ENCODE measurements at regions not wholly inside any gene's neighbourhood (a gene's known extent, or its start where the extent isn't known, plus 50 kb on each side); places are given as distances from the start of the nearest gene placed in this dataset.
"Not testable (repeated sequence)": the region's sequence is repeated elsewhere in the genome, so short reads cannot be mapped to it uniquely, and the experiment has no call there.

DNA sequence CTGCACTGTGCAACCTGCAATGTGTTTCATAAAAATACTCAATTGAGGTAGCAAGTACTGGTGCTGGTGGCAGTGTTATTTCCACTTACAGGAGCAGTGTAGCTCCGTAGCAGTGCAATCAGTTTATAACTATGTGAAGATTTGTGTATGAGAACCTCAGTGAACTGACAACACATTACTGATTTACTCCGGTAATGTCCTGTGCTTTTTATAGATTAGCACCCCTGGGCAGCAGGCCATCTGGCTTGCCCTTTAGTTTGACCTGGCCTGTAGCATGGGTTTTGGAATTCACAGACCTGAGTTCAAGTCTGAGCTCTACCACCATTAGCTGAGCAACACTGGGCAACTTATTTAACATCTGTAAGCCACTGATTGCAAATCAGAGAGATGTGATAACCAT is 78.6 kb upstream of the GBA3 start:
- no peaks in the 10 kb centered on the region for H3K4me1 ChIP-seq (ENCODE audit: low read depth, poor library complexity, severe bottlenecking)
- no peak overlapping the region for H2AFZ ChIP-seq (ENCODE audit: low read depth)
- H3K27ac ChIP-seq: no peak overlapping the region

DNA sequence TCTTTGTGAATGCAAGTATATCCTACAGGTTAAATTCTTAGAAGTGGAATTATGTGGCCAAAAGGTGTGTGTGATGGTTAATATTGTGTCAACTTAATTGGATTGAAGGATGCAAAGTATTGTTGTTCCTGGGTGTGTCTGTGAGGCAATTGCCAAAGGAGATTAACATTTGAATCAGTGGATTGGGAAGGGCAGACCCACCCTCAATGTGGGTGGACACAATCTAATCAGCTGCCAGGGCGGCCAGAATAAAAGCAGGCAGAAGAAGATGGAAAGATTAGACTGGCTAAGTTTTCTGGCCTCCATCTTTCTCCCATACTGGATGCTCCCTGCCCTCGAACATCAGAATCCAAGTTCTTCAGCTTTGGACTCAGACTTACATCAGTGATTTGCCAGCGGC is 76.2 kb upstream of the GBA3 start:
- TF ChIP-seq, protein P1, sequence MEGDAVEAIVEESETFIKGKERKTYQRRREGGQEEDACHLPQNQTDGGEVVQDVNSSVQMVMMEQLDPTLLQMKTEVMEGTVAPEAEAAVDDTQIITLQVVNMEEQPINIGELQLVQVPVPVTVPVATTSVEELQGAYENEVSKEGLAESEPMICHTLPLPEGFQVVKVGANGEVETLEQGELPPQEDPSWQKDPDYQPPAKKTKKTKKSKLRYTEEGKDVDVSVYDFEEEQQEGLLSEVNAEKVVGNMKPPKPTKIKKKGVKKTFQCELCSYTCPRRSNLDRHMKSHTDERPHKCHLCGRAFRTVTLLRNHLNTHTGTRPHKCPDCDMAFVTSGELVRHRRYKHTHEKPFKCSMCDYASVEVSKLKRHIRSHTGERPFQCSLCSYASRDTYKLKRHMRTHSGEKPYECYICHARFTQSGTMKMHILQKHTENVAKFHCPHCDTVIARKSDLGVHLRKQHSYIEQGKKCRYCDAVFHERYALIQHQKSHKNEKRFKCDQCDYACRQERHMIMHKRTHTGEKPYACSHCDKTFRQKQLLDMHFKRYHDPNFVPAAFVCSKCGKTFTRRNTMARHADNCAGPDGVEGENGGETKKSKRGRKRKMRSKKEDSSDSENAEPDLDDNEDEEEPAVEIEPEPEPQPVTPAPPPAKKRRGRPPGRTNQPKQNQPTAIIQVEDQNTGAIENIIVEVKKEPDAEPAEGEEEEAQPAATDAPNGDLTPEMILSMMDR (conservative IDR thresholded peaks at IDR 0.05; ENCODE audit: low read depth, low read length): no peak
- Histone ChIP-seq H2AFZ (ENCODE audit: low read depth) (no peak overlapping the region), H3K27me3 (ENCODE audit: insufficient read depth, low read depth) (no peaks in the 10 kb centered on the region), H3K4me2 (no peak overlapping the region), H3K4me1 (ENCODE audit: low read depth, poor library complexity, severe bottlenecking) (no peaks in the 10 kb centered on the region), H3K4me3 (IDR thresholded peaks at IDR 0.05; ENCODE audit: insufficient read depth, low read depth, low read length) (no peak overlapping the region), H4K20me1 (ENCODE audit: insufficient read depth) (no peaks in the 10 kb centered on the region), H3K79me2 (ENCODE audit: insufficient read depth, low read depth) (no peaks in the 10 kb centered on the region), H3K27ac (no peak overlapping the region), H3K9ac (no peak overlapping the region), H3K36me3 (ENCODE audit: insufficient read depth) (no peaks in the 10 kb centered on the region)

More for the DNA sequence above, 78.6 kb upstream of the GBA3 start:
- H3K4me3 ChIP-seq (IDR thresholded peaks at IDR 0.05; ENCODE audit: insufficient read depth, low read depth, low read length): no peak overlapping the region
- no peaks in the 10 kb centered on the region for H3K36me3 ChIP-seq (ENCODE audit: insufficient read depth)
- no peaks in the 10 kb centered on the region for H3K27me3 ChIP-seq (ENCODE audit: insufficient read depth, low read depth)
- no peak overlapping the region for H3K4me2 ChIP-seq
- H4K20me1 ChIP-seq (ENCODE audit: insufficient read depth): no peaks in the 10 kb centered on the region
- H3K9ac ChIP-seq: no peak overlapping the region
- TF ChIP-seq, protein P1 (conservative IDR thresholded peaks at IDR 0.05; ENCODE audit: low read depth, low read length): no peak
- H3K79me2 ChIP-seq (ENCODE audit: insufficient read depth, low read depth): no peaks in the 10 kb centered on the region

DNA sequence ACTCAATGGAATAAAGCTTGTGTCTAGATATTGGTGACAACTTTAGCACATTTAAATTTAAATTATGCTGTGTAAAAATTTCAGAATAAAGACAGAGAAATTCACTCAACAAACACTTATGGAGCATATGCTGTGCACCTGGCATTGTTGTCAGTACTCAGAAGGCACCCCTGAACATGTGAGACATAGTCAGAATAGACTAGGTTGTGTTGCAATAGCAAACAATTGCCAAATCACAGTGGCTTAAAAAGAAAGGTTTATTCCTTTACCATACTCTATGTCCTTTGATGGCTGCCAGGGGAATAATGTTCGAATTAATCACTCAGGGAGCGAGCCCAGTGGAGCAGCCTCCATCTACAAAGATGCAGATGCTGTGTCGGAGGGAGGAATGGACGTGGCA is 72.6 kb upstream of the GBA3 start:
- H3K9ac ChIP-seq; H3K27ac ChIP-seq; H2AFZ ChIP-seq (ENCODE audit: low read depth); H3K36me3 ChIP-seq (ENCODE audit: insufficient read depth); H3K4me3 ChIP-seq (IDR thresholded peaks at IDR 0.05; ENCODE audit: insufficient read depth, low read depth, low read length); H3K27me3 ChIP-seq (ENCODE audit: insufficient read depth, low read depth); H3K4me2 ChIP-seq; H4K20me1 ChIP-seq (ENCODE audit: insufficient read depth); H3K79me2 ChIP-seq (ENCODE audit: insufficient read depth, low read depth); H3K4me1 ChIP-seq (ENCODE audit: low read depth, poor library complexity, severe bottlenecking): not testable (repeated sequence)

DNA sequence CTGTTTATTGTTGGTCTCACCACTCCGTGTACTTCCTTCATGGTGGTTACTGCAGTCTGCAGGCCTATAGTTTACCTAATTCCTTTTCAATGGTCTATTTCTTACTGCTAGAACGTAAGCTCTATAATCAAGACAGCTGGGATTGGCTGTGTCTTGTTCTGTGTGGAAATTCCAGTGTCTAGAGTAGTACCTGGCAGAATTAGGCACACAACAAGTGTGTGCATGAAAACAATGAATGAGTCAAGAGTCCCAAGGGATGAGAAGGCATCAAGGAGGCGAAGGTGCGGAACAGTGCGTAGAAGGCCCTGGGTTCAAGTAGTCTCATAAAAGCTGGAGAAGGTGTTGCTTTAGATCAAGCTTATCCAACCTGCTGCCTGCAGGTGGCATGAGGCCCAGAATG is 70.8 kb upstream of the GBA3 start:
- not testable (repeated sequence) for H3K4me3 ChIP-seq (IDR thresholded peaks at IDR 0.05; ENCODE audit: insufficient read depth, low read depth, low read length); H2AFZ ChIP-seq (ENCODE audit: low read depth); H3K9ac ChIP-seq; H3K79me2 ChIP-seq (ENCODE audit: insufficient read depth, low read depth); H4K20me1 ChIP-seq (ENCODE audit: insufficient read depth); H3K27me3 ChIP-seq (ENCODE audit: insufficient read depth, low read depth); H3K4me2 ChIP-seq; H3K4me1 ChIP-seq (ENCODE audit: low read depth, poor library complexity, severe bottlenecking); H3K27ac ChIP-seq; H3K36me3 ChIP-seq (ENCODE audit: insufficient read depth)

DNA sequence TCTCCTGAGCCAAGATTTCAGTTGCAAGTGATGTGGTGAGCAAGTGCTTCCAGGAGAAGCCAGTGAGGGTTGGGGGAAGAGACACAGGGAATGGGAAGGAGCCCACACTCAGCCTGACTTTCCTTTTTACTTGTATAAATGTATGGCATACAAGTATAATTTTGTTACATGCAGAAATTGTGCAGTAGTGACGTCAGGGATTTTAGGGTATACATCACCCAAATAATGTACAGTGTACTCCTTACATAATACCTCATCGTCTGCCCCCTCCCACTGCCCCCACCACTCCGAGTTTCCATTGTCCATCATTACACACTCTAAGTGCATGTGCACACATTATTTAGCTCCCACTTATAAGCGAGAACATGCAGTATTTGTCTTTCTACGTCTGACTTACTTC is 68.7 kb upstream of the GBA3 start:
- not testable (repeated sequence) for H3K27ac ChIP-seq; H3K4me2 ChIP-seq; H2AFZ ChIP-seq (ENCODE audit: low read depth); H3K4me3 ChIP-seq (IDR thresholded peaks at IDR 0.05; ENCODE audit: insufficient read depth, low read depth, low read length); H3K79me2 ChIP-seq (ENCODE audit: insufficient read depth, low read depth); H4K20me1 ChIP-seq (ENCODE audit: insufficient read depth); H3K27me3 ChIP-seq (ENCODE audit: insufficient read depth, low read depth); H3K9ac ChIP-seq; H3K4me1 ChIP-seq (ENCODE audit: low read depth, poor library complexity, severe bottlenecking); H3K36me3 ChIP-seq (ENCODE audit: insufficient read depth)

DNA sequence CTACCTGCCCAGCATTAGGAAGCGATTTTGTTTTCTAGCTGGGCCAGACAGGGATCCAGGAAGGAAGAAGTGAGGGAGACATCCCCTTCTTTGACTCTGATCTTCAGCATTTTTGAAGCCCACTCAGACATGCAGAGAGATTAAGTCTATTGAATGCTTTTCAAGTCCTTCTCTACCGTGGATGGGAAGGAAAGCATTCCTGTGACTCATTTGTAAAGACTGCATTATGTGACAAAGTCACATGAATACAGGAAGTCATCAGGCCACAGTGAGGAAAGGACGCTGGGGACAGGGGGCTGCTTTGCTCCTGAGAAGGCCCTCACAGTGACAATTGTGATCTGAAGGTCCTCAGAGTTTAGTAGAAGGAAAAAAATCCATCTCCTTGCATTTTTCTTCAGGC is 67.4 kb upstream of the GBA3 start:
- Histone ChIP-seq H3K4me1 (ENCODE audit: low read depth, poor library complexity, severe bottlenecking) (no peaks in the 10 kb centered on the region), H3K9ac (no peak overlapping the region), H3K27me3 (ENCODE audit: insufficient read depth, low read depth) (no peaks in the 10 kb centered on the region), H3K36me3 (ENCODE audit: insufficient read depth) (no peaks in the 10 kb centered on the region), H2AFZ (ENCODE audit: low read depth) (no peak overlapping the region), H3K4me2 (no peak overlapping the region), H3K4me3 (IDR thresholded peaks at IDR 0.05; ENCODE audit: insufficient read depth, low read depth, low read length) (no peak overlapping the region), H4K20me1 (ENCODE audit: insufficient read depth) (no peaks in the 10 kb centered on the region), H3K27ac (no peak overlapping the region), H3K79me2 (ENCODE audit: insufficient read depth, low read depth) (no peaks in the 10 kb centered on the region)
- TF ChIP-seq, protein P1 (conservative IDR thresholded peaks at IDR 0.05; ENCODE audit: low read depth, low read length): no peak

DNA sequence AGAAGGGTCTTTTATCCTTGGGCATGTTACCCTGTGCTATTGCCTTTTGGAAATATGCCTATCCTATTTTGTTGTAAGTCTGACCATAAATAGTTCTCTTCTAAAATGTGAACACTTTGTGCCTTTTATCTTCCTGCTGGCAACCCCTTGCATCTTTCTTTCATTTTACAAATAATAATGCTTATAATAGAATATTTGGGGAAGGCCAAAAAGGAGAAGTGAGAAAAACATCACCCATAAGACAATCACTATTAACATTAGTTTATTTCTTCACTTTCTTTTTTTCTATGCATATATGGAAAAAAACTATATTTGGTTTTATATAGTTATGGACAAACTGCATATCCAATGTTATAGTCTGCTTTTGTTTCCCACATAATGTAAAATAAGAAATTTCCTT is 64.9 kb upstream of the GBA3 start:
- not testable (repeated sequence) for H3K79me2 ChIP-seq (ENCODE audit: insufficient read depth, low read depth); H3K36me3 ChIP-seq (ENCODE audit: insufficient read depth); H3K4me2 ChIP-seq; H4K20me1 ChIP-seq (ENCODE audit: insufficient read depth); H3K4me1 ChIP-seq (ENCODE audit: low read depth, poor library complexity, severe bottlenecking); H3K27me3 ChIP-seq (ENCODE audit: insufficient read depth, low read depth); H3K9ac ChIP-seq; H3K4me3 ChIP-seq (IDR thresholded peaks at IDR 0.05; ENCODE audit: insufficient read depth, low read depth, low read length); H2AFZ ChIP-seq (ENCODE audit: low read depth); H3K27ac ChIP-seq

DNA sequence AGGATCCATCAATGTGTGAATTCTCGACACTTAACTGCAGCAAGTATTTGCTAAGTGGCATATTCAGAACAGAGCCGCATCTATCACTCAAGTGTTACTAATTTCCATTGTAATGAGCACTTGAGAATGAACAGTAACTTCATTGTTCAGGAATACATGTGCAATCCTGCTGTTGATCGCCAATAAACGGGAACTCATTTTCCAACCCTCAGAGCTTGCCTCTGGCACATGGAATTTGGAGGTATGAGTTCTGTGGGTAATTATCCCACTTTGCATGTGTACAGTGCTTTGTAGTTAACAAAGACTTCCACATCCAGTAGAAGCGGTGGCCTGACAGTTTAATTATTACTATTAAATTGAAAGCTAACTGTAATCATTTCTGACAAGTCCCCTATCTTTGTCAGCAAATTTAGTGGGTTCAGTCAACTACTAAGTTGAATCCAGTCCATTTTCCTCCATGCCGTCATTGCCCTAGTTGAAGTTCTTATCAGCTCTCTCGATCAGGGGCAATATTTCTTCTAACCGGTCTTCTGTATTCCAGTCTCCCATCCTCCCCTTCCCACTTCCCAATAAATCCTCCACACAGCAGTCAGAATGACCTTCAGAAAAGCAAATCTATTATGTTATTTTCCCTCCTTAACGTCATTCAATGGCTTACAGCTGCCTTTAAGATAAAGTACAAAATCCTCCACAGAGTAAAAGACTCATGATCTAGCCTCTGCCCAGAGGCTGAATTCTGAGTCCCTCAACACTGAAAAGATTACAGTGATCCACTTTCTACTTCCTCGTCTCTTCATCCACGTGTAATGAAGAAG is 62.4 kb upstream of the GBA3 start:
- not testable (repeated sequence) for H3K4me1 ChIP-seq (ENCODE audit: low read depth, poor library complexity, severe bottlenecking); H2AFZ ChIP-seq (ENCODE audit: low read depth); H3K9ac ChIP-seq; H3K36me3 ChIP-seq (ENCODE audit: insufficient read depth); H3K79me2 ChIP-seq (ENCODE audit: insufficient read depth, low read depth); H3K4me2 ChIP-seq; H4K20me1 ChIP-seq (ENCODE audit: insufficient read depth); H3K27me3 ChIP-seq (ENCODE audit: insufficient read depth, low read depth); H3K4me3 ChIP-seq (IDR thresholded peaks at IDR 0.05; ENCODE audit: insufficient read depth, low read depth, low read length); H3K27ac ChIP-seq
